SKM-1 (cell line): ENCODE measurements at regions not wholly inside any gene's neighbourhood (a gene's known extent, or its start where the extent isn't known, plus 50 kb on each side); places are given as distances from the start of the nearest gene placed in this dataset.

Source experiments
- DNase-seq: peaks from one replicate; lab custom pipeline; 2025; ENCODE audit not compliant: unreplicated experiment; lab: John Stamatoyannopoulos, UW

DNA sequence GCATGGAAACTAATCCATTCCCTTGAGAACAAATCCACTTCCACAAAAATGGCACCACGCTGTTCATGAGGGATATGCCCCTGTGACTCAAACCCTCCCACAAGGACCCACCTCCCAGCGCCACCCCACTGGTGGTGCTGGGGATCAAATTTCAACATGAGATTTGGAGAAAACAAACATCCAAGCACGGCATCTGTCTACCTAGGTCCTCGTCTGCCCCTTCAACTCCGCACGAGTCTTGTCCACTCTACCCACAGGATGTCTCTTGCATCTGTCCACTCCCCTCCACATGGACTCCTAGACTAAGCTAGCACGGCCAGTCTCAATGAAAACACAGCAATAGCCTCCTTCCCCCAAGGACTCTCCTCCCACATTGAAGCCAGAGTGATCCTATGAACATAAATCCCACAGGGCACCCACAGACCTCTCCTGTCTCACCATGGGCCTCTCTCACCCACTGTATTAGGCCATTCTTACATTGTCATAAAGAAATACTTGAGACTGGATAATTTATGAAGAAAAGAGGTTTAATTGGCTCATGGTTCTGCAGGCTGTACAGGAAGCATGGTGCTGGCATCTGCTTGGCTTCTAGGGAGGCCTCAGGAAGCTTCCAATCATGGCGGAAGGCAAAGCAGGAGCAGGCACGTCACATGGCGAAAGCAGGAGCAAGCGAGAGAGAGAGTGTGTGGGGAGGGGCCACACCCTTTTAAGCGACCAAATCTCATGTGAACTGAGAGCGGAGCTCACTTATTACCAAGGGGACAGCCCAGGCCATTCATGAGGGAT is 101.4 kb downstream of the TOMM20 start:
- DNase-seq = no peak

DNA sequence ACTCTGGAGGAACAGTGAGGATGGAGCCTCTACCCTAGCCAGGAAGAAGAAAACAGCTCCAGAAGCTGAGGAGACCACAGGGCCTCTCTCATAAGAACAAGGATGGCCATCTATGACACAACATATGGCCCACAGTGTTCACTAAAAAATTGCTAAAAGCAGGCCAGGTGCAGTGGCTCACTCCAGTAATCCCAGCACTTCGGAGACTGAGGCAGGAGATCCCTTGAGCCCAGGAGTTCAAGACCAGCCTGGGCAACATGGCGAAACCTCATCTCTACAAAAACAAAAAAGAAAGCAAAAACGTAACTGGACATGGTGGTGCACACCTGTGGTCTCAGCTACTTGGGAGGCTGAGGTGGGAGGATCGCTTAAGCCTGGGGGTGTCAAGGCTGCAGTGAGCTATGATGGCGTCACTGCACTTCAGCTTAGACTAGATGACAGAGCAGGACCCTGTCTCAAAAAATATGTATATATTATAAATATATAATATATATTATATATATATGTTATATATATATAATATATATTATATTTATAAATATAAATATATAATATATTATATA is 103.1 kb downstream of the TOMM20 start:
- DNase-seq = no peak

DNA sequence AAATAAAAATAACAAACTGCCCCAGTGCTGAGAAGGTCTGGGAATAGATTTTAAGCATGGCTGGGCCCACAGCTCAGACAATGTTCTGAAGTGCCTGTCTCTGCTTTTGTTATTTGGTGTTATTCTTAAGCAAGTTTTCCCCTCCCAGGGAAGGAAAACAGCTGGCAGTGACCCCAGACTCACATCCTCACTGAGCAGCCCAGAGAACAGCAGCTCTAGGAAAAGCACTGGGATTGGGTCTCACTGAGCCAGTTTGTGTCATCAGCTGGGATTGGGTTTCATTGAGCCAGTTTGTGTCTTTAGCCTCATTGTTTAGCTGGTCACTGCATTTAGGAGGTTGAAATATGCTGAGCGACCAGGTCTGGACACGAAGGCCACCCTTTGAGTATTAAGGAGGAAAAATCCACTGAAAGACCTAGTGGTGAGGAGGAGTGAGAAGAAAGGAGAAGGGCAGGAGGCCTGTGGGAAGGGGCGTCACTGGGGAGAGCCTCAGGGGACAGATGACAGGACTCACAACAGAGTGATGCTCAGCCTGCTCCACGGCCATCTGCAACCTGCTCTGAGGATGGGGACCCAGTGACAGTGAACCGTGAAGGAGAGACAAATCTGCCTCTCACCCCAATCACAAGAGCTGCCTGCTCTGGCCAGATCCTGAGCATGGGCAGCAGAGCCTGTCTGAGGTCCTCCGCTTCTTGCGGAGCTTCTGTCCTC is 103.8 kb downstream of the TOMM20 start:
- DNase-seq = no peak

DNA sequence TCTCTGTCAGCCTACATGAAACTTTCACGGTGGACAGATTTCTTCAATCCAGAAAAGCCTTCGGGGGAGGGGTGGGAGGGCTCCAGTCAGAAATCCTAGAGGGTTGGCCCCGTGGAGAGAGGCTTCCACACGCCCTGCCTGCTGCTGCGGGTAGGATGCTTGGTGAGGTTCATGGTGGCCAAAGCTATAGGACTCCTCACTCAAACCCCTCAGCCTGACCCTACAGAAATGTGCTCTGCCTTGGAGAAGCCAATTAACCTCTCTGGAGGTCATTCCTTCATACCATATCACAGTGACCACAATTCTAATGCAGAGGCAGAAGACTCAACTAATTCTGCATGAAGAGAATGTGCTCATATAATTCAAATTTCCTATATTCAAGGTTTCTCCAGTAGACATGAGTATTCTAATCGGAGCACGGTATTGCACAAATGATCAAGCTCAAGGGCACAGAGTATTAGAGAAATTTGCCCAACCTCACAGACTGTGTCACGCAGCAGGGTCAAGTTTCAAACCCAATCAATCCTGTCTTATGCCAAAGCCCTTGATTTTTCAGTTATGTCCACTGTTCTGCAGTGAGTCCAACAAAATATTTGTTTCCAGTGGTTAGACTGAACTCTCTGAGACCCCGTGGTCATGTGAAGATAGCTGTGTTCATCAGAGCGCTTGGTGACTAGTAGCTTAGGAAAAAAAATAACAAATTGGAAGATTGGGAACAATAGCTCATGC is 104.8 kb downstream of the TOMM20 start:
- no peak for DNase-seq

DNA sequence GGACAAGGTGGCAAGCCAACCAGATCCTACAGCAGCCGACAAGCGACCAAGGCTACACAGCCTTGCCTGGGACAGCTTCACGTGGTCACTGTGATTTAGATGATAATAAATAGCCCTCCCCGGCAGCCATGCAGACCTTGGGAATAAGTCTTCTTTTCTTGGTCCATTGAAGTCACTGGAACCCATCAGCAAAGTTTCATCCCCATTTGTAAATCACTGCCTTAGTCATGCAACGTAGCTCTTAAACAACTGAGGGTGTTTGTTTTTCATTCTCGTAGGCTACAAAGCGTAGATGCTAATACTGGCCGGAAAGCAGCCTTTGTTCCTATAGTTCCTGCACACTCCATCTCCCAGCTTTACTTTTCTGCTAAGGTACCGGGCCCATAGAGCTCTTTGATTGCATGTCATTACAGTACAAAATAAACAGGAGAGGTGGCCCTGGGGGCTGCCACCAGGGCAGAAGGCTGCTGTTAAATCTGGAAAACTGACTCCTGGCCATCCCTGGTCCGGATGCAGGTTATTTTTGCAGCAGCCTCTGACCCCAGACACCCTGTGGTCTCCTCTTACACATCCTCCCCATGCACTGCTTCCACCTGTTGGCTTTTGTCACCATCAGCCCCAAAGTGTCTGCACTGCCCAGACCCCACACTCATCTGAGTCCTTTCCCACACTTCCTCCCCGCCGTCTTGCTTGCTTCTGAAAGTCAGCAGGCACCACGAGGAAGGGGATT is 105.5 kb downstream of the TOMM20 start:
- no peak for DNase-seq

DNA sequence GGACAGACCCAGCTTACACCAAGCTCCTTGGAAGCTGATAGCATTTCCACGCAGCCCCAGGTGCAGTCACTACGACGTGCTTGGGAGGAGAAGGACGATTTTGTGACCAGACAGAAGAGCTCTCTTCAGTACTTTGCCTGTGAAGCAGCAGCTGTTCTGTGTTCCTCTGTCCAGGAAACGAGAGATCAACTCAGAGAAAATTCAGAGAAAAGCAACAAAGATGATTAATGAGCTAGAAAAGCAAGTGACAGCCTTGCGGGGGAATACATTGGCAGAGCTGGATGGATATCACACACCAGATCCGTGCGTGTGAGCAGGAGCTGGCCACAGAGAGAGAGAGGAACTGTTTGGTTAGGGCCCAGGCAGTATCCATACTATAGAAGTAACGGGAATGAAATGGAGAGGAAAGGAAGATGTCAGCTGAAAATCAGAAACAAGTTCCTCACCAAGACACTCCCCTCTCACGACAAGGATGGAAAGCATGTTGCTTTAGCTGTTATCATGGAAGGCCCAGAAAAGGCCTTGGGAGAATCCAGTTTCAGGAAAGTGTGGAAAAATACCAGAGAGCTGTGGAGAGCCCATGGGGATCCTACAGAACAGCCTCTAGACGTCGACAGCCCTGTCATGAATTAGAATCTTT is 106.2 kb downstream of the TOMM20 start:
- DNase-seq = no peak

DNA sequence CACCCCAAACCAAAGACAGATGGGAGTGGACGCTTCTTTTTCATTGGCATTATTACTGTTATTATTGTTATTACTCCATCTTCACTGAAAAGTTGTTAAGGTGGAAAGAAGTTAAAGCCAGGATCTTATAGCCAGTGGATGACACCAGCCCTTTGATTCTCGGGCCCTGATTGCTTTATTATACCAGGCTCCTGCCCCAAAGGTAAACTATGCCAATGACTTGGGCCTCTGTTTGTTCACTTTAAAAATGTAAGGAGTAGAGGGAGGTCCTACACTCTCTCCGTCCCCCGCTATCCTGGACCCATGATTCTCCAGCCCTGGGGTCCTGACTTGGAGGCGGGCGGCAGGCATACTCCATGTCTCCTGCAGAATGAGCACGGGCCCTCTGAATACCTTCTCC is 106.8 kb downstream of the TOMM20 start:
- no peak for DNase-seq

DNA sequence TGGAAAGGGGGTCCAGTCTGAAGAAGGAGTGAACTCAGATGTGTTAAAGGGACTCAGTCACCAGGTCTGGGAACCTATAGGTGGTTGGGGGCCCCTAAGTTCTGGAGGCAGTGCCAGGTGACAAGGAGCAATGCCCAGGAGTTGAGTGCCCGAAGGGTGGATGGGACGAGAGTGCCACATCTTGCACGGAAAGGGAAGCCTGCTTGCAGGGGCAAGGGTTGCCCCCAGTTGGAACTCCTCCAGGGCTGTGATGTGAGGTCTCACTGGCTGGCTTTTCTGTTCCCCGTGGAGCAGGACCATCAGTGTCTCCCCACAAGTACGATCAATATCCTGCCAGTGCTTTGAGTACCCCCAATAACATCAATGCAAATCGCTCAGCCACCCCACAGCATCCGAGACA is 107.3 kb downstream of the TOMM20 start:
- no peak for DNase-seq

DNA sequence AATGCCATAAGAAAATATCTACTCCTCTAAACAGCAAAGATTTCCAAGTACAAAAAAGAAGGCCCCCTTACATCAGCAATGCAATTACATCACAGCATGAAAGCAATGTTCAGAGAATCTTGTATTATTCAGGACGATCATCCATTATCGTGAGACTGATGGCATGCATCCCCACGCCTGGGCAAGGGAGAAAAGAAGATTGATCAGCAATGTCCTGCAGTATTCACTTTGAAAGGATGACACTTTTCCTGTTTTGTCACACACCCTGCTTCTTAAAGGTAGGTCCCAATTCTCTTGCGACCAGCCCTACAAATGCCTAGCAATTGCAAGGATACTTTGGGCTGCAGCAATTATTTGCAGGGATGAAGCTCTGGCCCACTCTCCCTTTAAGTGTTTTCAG is 108.7 kb downstream of the TOMM20 start:
- DNase-seq = no peak

DNA sequence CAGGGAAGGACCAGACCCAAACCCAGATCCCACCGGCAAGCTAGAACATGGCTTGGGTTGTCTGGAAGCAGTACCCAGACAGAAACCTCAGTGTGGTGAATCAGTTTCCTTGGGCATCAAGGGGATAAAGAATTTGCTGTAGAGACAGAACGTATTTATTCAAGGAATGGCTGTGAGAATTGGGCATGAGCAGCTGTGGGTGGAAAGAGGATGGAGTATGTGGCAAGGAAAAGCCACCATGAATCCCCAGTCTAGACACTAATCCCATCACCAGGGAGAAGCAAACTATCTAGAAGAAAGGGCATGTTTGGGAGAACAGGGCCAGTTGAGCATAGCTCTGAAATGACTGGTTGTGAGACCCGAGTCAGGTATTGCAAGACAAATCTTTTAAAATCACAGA is 109.2 kb downstream of the TOMM20 start:
- no peak for DNase-seq

DNA sequence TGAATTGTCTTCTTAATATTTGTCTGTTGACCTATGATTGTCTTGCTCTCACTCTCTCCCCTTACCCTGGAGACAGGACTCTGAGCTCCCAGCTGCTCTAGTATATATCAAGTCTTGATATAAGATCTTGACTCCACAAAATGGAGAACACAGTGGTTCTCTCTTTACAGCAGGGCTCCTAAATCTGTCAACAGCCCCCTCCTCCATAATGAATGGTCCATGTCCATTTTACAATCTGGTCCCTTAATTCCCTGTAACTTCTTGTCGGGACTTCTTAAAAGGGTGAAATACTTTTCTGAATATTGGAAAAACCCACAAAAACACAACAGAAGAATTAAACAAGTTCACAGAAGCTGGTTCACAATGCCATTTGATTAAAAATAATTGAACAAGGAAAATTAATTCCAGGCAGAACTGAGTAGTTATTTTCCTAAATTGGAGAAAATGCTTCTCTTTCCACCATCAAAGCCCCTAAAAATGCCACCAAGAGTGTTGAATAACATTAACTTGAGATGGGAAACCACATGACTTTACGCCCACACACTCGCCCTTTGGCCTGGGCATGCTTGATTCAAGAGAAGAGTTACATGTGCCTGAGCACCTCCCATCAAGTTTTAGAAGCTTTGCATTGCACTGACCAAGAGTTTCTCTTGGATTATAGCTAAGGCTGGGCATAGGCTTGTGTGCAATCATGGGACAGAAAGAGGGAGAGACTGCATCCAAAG is 109.8 kb downstream of the TOMM20 start:
- no peak for DNase-seq

DNA sequence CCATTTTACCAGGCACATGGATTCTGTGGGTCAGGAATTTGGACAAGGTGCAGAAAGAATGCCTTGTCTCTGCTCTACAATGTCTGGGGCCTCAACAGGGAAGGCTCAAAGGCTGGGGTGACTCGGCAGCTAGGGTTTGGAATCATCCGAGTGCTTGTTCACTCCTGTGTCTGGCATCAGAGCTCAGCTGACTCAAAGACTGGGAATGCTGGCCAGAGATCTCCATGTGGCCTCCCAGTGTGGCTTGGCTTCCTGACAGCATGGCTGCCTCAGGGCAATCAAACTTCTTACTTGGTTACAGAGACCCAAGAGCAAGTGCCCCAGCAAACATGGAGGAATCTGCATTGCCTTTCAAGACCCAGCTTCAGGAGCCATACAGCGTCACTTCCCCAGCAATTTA is 110.5 kb downstream of the TOMM20 start:
- no peak for DNase-seq

DNA sequence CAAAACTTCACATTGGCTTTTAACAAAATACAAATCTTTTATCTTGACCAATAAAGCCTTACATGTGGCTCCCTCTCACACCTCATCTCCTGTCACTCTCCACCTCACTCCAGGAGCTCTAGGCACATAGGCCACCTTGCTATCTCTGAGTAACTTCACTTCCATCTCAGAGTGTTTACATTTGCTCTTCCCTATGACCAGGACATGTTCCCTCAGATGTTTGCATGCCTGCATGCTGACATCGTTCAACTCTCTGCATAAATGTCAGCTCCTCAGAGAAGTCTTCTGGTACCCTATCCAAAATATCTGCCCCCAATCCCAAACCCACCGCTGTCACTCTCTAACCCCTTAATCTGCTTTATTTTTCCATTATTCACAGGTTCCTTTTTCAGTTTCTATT is 110.9 kb downstream of the TOMM20 start:
- DNase-seq = no peak

DNA sequence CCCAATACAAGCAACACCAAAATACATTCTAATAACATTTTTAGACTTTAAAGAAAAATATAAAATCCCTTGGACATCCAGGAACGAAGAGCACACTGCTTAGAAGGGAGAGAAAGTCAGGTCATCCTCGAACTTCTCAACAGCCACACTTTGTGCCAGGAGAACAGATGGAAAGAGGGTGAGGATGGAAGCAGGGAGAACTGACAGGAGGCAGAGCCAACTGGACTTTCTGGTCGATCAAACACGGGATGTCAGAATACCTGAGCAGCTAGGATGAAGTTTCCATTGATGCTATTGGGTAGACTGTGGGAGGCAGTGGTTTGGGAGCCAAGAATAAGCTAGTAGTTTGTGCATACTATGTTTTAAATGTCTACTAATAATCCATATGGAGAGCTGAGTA is 111.4 kb downstream of the TOMM20 start:
- no peak for DNase-seq

DNA sequence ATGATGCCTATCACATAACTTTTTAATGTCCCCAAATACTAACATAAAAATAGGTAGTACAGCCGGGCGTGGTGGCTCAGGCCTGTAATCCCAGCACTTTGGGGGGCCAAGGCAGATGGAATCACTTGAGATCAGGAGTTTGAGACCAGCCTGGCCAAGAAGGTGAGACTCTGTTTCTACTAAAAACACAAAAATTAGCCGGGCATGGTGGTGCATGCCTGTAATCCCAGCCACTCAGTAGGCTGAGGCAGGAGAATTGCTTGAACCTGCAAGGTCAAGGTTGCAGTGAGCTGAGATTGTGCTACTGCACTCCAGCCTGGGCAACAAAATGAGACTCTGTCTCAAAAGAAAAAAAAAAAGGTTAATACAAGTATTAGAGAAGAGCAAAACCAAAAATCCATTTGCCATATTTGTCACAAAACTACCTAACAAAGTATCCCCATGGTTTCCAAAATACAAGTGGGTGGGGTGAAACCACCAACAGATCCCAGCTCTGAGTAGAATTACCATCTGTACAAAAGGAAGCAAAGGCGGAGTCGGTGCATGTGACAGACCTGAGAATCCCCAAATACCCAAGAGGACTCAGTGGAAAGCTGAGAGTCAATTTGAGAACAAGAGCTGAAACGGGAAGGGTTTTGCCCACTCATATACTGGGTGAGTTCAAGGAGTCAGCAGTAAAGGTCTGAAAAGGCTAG is 113.2 kb downstream of the TOMM20 start:
- DNase-seq = no peak

DNA sequence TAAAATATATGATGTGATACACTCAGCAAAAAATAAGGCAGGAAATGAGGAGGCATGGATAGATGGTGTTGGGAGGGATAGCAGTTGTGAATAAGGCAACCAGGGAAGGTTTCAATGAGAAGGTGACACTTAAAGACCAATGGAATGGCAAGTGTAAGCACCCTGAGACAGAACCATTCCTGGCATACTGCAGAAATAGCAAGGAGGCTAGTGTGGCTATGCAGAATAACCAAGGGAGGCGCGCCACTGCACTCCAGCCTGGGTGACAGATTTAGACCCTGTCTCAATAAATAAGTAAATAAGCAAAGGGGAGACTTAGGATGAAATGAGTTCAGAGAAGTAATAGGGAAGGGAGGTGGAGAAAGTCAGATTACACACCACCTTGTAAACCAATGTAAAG is 113.9 kb downstream of the TOMM20 start:
- no peak for DNase-seq

DNA sequence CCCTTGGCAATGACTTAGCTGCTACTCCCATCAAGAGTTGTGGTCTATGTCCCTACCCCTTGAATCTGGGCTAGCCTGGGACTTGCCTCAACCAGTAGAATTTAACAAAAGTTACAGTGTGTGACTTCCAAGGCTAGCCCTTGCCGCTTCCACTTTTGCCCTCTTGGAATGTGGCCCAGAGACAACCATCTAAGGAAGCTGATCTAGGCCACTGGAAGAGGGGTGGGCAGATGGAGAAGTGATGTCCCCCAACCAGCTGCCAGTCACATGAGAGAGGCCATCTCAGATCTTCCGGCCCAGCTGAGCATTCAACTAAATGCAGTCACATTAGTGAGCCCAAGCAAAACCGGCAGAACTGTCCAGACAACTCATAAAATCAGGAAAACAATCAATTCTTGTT is 115.1 kb downstream of the TOMM20 start:
- no peak for DNase-seq

DNA sequence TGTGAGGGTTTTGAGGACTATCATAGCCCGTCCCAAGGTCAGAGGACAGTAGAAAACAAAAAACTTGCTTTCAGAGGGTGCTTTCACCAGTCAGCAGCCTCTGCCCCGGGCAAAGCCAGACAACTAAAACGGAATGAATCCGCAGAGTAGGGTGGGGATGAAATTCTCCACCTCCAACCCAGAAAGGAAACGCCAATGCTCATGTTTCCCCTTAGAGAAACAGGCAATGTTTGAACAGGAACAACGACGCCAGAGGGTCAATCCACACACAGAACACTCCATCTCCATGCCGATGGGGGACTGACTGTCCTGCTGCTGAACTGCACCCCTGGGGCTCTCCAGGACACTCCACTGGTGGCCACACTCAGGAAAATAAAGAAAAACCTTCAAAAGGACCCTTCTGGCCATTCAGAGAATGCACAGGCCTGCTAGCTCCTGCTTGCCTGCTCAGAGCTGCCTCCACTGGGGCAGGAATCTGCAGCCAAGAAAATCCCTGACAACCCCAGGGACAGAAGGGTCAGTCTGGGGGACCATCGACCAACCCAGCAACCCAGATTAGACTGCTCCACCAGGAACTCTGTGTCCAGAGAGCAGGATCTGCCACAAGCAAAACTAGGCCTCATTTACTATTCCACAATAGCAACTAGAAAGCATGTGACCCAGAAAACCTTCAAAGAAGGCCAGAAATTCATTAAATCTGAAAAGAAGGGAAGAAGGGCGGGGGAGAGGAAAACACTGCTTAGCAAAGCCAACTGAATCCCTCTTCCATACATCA is 116.0 kb downstream of the TOMM20 start:
- no peak for DNase-seq
